ENCODE measurements at regions not wholly inside any gene's neighbourhood (a gene's known extent, or its start where the extent isn't known, plus 50 kb on each side); places are given as distances from the start of the nearest gene placed in this dataset.

DNA sequence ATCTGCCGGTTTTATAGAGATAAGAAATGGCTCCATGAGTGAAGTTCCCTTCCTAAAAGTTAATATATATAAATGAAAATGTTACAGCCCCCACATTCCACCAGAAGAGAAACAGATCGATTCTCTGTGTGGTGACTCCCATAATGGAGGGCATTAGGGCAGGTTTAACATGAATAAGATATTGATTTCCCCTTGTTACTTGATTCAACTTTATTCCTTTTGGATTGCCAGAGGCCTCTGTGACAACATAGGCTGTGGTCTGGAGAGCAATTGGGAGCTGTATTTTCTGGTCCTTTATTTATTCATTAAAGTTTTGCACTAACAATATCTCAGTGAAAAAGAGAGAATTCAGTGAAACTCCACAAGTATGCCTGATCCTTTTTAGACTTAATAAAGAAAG is 125.2 kb upstream of the CCDC196 start:
- intact Hi-C loops (cut with micrococcal nuclease) (no loop called here), dilution Hi-C loops (cut with HindIII; ENCODE audit: low sequenced_read_pairs, unreplicated experiment) (no loop called here), in situ Hi-C loops (cut with MboI; ENCODE audit: low sequenced_read_pairs) (loop anchor here (25.0 kb wide), 1 partner anchor 751 kb away; no protein-coding TSS in a partner anchor)
- Histone ChIP-seq H3K9me3 (ENCODE audit: control insufficient read depth, insufficient read depth, low read length) (no peaks in the 10 kb centered on the region), H3K56ac (ENCODE audit: extremely low read depth, insufficient read depth, low read length) (no peak overlapping the region), H4K8ac (ENCODE audit: low read depth in 2 of 2, low read length in 2 of 2) (no peak overlapping the region), H4K5ac (ENCODE audit: low read depth, low read length) (no peak overlapping the region), H2BK20ac (ENCODE audit: low read depth, low read length) (no peak overlapping the region), H3K4me2 (ENCODE audit: low read depth, low read length) (no peak overlapping the region), H3K27ac (ENCODE audit: insufficient read depth, low read length) (no peak overlapping the region), H3K4me3 (ENCODE audit: insufficient read depth, low read depth, low read length) (no peak overlapping the region), H2AFZ (replicated peaks; ENCODE audit: low read length, poor library complexity) (no peak overlapping the region), H3K27me3 (ENCODE audit: control insufficient read depth, insufficient read depth, low read length) (no peaks in the 10 kb centered on the region), H3K36me3 (ENCODE audit: control insufficient read depth, insufficient read depth, low read length) (no peaks in the 10 kb centered on the region), H4K91ac (ENCODE audit: insufficient read depth, low read depth, low read length) (no peak overlapping the region), H3K79me1 (ENCODE audit: low read depth in 1 of 2, low read length in 2 of 2) (no peaks in the 10 kb centered on the region), H2BK15ac (ENCODE audit: low read depth, low read length) (no peak overlapping the region), H3K4ac (ENCODE audit: low read depth, low read length) (no peak overlapping the region), H3K4me1 (ENCODE audit: control insufficient read depth, insufficient read depth, low read length) (no peaks in the 10 kb centered on the region), H2BK120ac (ENCODE audit: low read depth, low read length) (no peak overlapping the region), H2AK9ac (replicated peaks; ENCODE audit: low read depth, low read length, poor library complexity) (no peak overlapping the region), H3K18ac (ENCODE audit: low read depth, low read length) (no peak overlapping the region), H2BK5ac (ENCODE audit: low read depth, low read length, poor library complexity, severe bottlenecking) (no peak overlapping the region), H4K20me1 (ENCODE audit: insufficient read depth, low read length) (no peaks in the 10 kb centered on the region), H3K14ac (replicated peaks; ENCODE audit: low read depth, low read length) (no peak overlapping the region), H3K23ac (ENCODE audit: low read depth, low read length) (no peak overlapping the region), H3K9me1 (ENCODE audit: insufficient read depth, low read length) (no peaks in the 10 kb centered on the region), H2AK5ac (ENCODE audit: low read depth, low read length) (no peak overlapping the region), H3K9ac (ENCODE audit: low read depth, low read length) (no peak overlapping the region)
- no peak for DNase-seq
- no TSS peak for BruUV-seq (replicated peaks)
- whole genome bisulfite sequencing, 2 experiments (ENCODE audit: extremely low coverage in 2 of 2, insufficient read length in 1 of 2): no CpG with 5 or more reads among the region's 2 CpGs
- no peak for TF ChIP-seq CEBPB (IDR thresholded peaks at IDR 0.05; ENCODE audit: low read depth, low read length)
- TF ChIP-seq BHLHE40 (IDR thresholded peaks at IDR 0.05; ENCODE audit: low read depth, low read length): no peak
- no peak for TF ChIP-seq RAD21 (IDR thresholded peaks at IDR 0.05; ENCODE audit: low read length)
- TF ChIP-seq MXI1 (IDR thresholded peaks at IDR 0.05; ENCODE audit: borderline replicate concordance, low read depth, low read length): no peak
- no peak for TF ChIP-seq RFX5 (IDR thresholded peaks at IDR 0.05; ENCODE audit: low read depth, low read length)
- no peak for TF ChIP-seq MAFK (IDR thresholded peaks at IDR 0.05; ENCODE audit: low read depth, low read length)
- ATAC-seq (ENCODE audit: low read depth): no peak
- ChIA-PET CTCF (no interaction called here), POLR2A (ENCODE audit: unreplicated experiment) (no interaction called here)
